PC-3 (cell line): ENCODE measurements at regions not wholly inside any gene's neighbourhood (a gene's known extent, or its start where the extent isn't known, plus 50 kb on each side); places are given as distances from the start of the nearest gene placed in this dataset.

Source experiments
- ATAC-seq: fragments of 200-7000 bp; cut with Tn5 transposase; 2 replicates; pipeline ENCODE4 v1.9.1; 2020; ENCODE audit warnings: mild to moderate bottlenecking, moderate library complexity
- BruUV-seq: library from RNA; stranded (reverse); fragments of 400-500 nt; replicated peaks from 2 replicates; lab custom pipeline; 2021; lab: Mats Ljungman, UMichigan
- CTCF ChIA-PET: fragments of 300-600 bp; sonication (Branson Sonifier 250); formaldehyde crosslinking; loops from one replicate; lab custom pipeline; 2022; ENCODE audit warnings: antibody characterized with exemption; lab: Charles Lee
- POLR2A ChIA-PET: fragments of 300-600 bp; sonication (Branson Sonifier 250); formaldehyde crosslinking; loops from one replicate; lab custom pipeline; 2022; ENCODE audit warnings: antibody characterized with exemption; ENCODE audit not compliant: unreplicated experiment; lab: Charles Lee
- DNase-seq: peaks from one replicate; pipeline ENCODE4 v3.0.0-alpha.2; 2015
- H2AFZ ChIP-seq: fragments of 300-600 bp; sonication (generic); 2 replicates; pipeline ENCODE4 v1.6.0; 2016; ENCODE audit warnings: antibody characterized with exemption, low read length
- H3F3A ChIP-seq: fragments of 300-600 bp; sonication (generic); one replicate; pipeline ENCODE4 v1.6.0; 2017; ENCODE audit warnings: antibody characterized with exemption, low read length, control low read depth, mild to moderate bottlenecking; ENCODE audit not compliant: unreplicated experiment
- H3K27ac ChIP-seq: fragments of 300-600 bp; sonication (generic); 2 replicates; pipeline ENCODE4 v1.5.1; 2016; ENCODE audit warnings: mild to moderate bottlenecking, low read length
- H3K27me3 ChIP-seq: fragments of 300-600 bp; sonication (generic); 2 replicates; pipeline ENCODE4 v1.6.1; 2016; ENCODE audit warnings: low read length, mixed read lengths
- H3K36me3 ChIP-seq: fragments of 300-600 bp; sonication (generic); 2 replicates; pipeline ENCODE4 v1.6.1; 2016; ENCODE audit warnings: low read depth, mixed run types, low read length, mixed read lengths
- H3K4me1 ChIP-seq: fragments of 300-600 bp; sonication (generic); 2 replicates; pipeline ENCODE4 v1.5.1; 2016; ENCODE audit warnings: low read length; ENCODE audit not compliant: insufficient read depth
- H3K4me2 ChIP-seq: fragments of 300-600 bp; sonication (generic); 2 replicates; pipeline ENCODE4 v1.6.0; 2016; ENCODE audit warnings: low read length
- H3K4me3 ChIP-seq: fragments of 300-600 bp; sonication (generic); 2 replicates; pipeline ENCODE4 v1.5.1; 2016; ENCODE audit warnings: mild to moderate bottlenecking, low read length, mixed read lengths
- H3K79me2 ChIP-seq: fragments of 300-600 bp; sonication (generic); 2 replicates; pipeline ENCODE4 v1.6.1; 2017; ENCODE audit warnings: low read length, mixed read lengths
- H3K9ac ChIP-seq: fragments of 300-600 bp; sonication (generic); 2 replicates; pipeline ENCODE4 v1.6.0; 2016; ENCODE audit warnings: mild to moderate bottlenecking, low read length
- H3K9me2 ChIP-seq: fragments of 300-600 bp; sonication (generic); replicated peaks from 2 replicates; pipeline ENCODE4 v1.6.1; 2016; ENCODE audit warnings: mixed run types, low read length, mixed read lengths
- H3K9me3 ChIP-seq: fragments of 300-600 bp; sonication (generic); 2 replicates; pipeline ENCODE4 v1.6.1; 2016; ENCODE audit warnings: low read length, mixed read lengths
- H4K20me1 ChIP-seq: fragments of 300-600 bp; sonication (generic); 2 replicates; pipeline ENCODE4 v1.6.1; 2016; ENCODE audit warnings: low read length, mixed read lengths
- EZH2 ChIP-seq: fragments of 300-600 bp; sonication (generic); IDR thresholded peaks from one replicate; pipeline ENCODE4 v1.6.1; 2017; ENCODE audit warnings: antibody characterized with exemption, mild to moderate bottlenecking, low read length; ENCODE audit not compliant: unreplicated experiment
- EZH2phosphoT487 ChIP-seq: fragments of 300-600 bp; sonication (generic); IDR thresholded peaks from 2 replicates; pipeline ENCODE4 v1.6.1; 2018; ENCODE audit warnings: mild to moderate bottlenecking, antibody characterized with exemption, low read length, borderline replicate concordance
- intact Hi-C: fragments of 100-400 bp; cut with micrococcal nuclease; formaldehyde crosslinking; loops from 2 replicates; pipeline ENCODE4 v1.9.0; 2023
- TF ChIP-seq, protein P1 (sequence below): fragments of 300-600 bp; sonication (generic); conservative IDR thresholded peaks from 2 replicates; pipeline ENCODE4 v1.5.1; 2017; ENCODE audit warnings: antibody characterized with exemption, low read depth, mild to moderate bottlenecking, low read length

DNA sequence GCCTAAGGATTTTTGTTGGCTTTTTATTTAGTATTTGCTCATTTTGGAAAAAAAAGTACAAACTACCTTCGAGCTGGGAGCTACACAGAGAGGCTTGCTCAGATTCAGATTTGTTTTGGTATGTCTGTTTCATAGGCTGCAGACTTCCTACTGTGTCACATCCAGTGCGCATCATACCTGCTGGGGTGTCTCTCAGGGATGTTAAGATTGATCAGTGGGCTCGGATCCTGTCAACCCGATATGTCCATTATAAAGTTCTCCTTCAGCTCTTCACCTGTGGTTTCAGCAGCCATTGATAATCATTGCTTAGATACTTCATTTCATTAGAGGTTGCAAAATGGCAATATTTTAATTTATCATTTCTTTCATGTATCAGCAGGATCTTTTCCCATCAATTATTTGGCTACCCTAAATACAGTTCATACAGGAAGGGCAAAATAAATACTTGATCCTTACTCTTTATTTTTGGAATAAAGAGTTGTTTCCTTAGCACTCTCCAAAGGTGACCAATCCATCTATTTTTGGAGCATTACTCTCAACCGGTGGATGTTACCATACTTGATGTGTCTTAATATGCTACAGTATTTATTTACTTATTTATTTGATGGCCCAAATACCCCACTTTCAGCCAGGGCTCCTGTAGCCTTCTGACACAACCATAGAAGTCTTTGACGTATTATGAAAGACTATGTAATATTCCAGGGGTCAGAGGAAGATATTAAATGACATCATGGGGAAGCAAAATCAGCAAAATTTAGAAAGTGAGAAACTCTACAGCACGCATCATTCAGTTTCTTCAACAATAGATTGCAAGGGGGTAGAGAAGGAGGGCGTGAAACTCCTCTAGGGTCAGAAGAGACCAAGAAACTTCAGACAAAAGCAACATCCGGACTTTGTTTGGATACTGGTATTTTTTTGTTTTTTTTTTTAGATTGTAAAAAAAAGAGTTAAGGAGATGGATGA lies 55.3 kb upstream of the HNRNPU start:
- Histone ChIP-seq H3K27ac (no peak overlapping the region), H4K20me1 (no peaks in the 10 kb centered on the region), H3K9me3 (no peaks in the 10 kb centered on the region), H3F3A (no peaks in the 10 kb centered on the region), H3K4me3 (peak overlapping the region; percentile 73), H3K4me2 (peak overlapping the region; percentile 91), H3K79me2 (no peaks in the 10 kb centered on the region), H3K9ac (peak overlapping the region; percentile 63), H3K9me2 (no peaks in the 10 kb centered on the region), H3K36me3 (no peaks in the 10 kb centered on the region), H3K4me1 (peaks cover 5% of the 10 kb centered on the region; the same call in 1 of the 2 replicates), H3K27me3 (no peaks in the 10 kb centered on the region), H2AFZ (peak overlapping the region; percentile 92)
- TF ChIP-seq EZH2phosphoT487, result no peak
- TF ChIP-seq, protein P1, sequence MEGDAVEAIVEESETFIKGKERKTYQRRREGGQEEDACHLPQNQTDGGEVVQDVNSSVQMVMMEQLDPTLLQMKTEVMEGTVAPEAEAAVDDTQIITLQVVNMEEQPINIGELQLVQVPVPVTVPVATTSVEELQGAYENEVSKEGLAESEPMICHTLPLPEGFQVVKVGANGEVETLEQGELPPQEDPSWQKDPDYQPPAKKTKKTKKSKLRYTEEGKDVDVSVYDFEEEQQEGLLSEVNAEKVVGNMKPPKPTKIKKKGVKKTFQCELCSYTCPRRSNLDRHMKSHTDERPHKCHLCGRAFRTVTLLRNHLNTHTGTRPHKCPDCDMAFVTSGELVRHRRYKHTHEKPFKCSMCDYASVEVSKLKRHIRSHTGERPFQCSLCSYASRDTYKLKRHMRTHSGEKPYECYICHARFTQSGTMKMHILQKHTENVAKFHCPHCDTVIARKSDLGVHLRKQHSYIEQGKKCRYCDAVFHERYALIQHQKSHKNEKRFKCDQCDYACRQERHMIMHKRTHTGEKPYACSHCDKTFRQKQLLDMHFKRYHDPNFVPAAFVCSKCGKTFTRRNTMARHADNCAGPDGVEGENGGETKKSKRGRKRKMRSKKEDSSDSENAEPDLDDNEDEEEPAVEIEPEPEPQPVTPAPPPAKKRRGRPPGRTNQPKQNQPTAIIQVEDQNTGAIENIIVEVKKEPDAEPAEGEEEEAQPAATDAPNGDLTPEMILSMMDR, result no peak
- TF ChIP-seq EZH2, result no peak
- DNase-seq (no peak), ATAC-seq (peak; percentile 41)
- CTCF ChIA-PET, result interaction anchor here (0.7 kb wide), 1 partner anchor 123 kb away, joined by 3 read pairs; no protein-coding TSS in a partner anchor
- intact Hi-C loops, result loop anchor here (2.0 to 5.0 kb wide), 2 partner anchors 45 to 57 kb away; partner anchors contain the start of gene HNRNPU
- BruUV-seq, result no TSS peak
- POLR2A ChIA-PET, result interaction anchor here (0.6 kb wide), 1 partner anchor 49 kb away, joined by 4 read pairs; no protein-coding TSS in a partner anchor

DNA sequence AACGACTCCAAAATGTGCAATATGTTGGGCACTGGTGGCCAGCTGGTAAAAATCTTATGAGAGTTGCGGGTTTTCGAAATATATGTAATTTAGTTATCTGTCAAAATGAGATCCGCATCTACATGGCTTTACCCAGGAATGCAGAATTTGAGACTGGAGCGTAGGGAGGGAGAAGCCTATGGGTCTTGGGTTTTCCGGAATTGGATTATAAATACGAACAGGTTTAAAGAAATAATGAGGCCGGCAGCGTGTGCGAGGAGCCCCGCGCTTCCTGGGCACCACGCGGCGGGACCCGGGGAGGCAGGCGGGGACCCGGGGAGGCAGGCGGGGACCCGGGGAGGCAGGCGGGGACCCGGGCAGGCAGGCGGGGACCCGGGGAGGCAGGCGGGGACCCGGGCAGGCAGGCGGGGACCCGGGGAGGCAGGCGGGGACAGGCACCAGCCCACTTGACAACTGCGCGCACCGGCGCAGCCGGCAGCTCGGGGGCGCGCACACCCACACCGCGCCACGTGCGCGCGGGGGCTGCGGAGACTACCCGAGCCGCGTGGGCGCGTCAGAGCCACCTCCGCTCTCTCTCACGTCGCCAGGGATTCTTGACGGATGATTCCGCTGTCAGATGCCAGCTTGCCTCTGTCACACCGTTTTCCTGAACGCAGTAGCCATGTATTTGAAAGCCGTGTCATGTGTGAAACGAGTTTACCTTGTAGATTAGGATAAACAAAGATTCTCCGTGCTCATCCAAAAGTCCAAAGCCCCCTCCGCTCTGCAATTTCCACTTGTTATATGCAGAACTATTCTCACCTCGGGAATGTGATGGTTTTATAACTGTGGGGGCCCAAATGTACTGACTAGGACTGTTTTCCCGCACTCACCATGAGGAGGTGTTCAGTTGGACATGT lies 54.3 kb upstream of the HNRNPU start:
- Histone ChIP-seq H3K4me1 (peaks cover 5% of the 10 kb centered on the region; the same call in 1 of the 2 replicates), H3K27me3 (no peaks in the 10 kb centered on the region), H3K9ac (peak overlapping the region; percentile 63), H4K20me1 (no peaks in the 10 kb centered on the region), H3F3A (no peaks in the 10 kb centered on the region), H3K36me3 (no peaks in the 10 kb centered on the region), H3K4me2 (peak overlapping the region; percentile 91), H3K27ac (no peak overlapping the region), H3K9me3 (no peaks in the 10 kb centered on the region), H2AFZ (peak overlapping the region; percentile 92), H3K4me3 (peak overlapping the region; percentile 73), H3K9me2 (no peaks in the 10 kb centered on the region), H3K79me2 (no peaks in the 10 kb centered on the region)
- peak; percentile 76 for ATAC-seq
- DNase-seq, result peak; percentile 57
- intact Hi-C loops, result loop anchor here (2.0 to 5.0 kb wide), 2 partner anchors 46 to 56 kb away; partner anchors contain the start of gene HNRNPU
- BruUV-seq, result no TSS peak
- CTCF ChIA-PET, result interaction anchor here (0.7 kb wide), 1 partner anchor 124 kb away, joined by 3 read pairs; no protein-coding TSS in a partner anchor
- no peak for TF ChIP-seq EZH2phosphoT487
- TF ChIP-seq, protein P1, result no peak; the same call in 1 of the 2 replicates
- TF ChIP-seq EZH2, result no peak
- POLR2A ChIA-PET, result interaction anchor here (0.6 kb wide), 1 partner anchor 48 kb away, joined by 4 read pairs; no protein-coding TSS in a partner anchor
